ENCODE measurements at regions not wholly inside any gene's neighbourhood (a gene's known extent, or its start where the extent isn't known, plus 50 kb on each side); places are given as distances from the start of the nearest gene placed in this dataset.

GRCh38 chr3:35492841-35493240, 146.5 kb upstream of the ARPP21 start:
- TF ChIP-seq CTCF (IDR thresholded peaks at IDR 0.05; ENCODE audit: low read depth, low read length) = no peak
- no peak for DNase-seq (ENCODE audit: low read depth in 1 of 2, low spot score in 1 of 2)
- H3K27ac ChIP-seq = no peak overlapping the region
- no peaks in the 10 kb centered on the region for H3K9me3 ChIP-seq (ENCODE audit: low read depth)
- no peaks in the 10 kb centered on the region for H3K27me3 ChIP-seq
- H3K4me1 ChIP-seq (ENCODE audit: low read depth) = peaks cover under 1% of the 10 kb centered on the region
- H3K4me3 ChIP-seq = no peak overlapping the region
- no peaks in the 10 kb centered on the region for H3K36me3 ChIP-seq

GRCh38 chr3:35498506-35499210, 140.7 kb upstream of the ARPP21 start:
- Histone ChIP-seq H3K27ac (no peak overlapping the region), H3K36me3 (no peaks in the 10 kb centered on the region), H3K27me3 (no peaks in the 10 kb centered on the region), H3K9me3 (ENCODE audit: low read depth) (no peaks in the 10 kb centered on the region), H3K4me3 (no peak overlapping the region), H3K4me1 (ENCODE audit: low read depth) (no peaks in the 10 kb centered on the region)
- TF ChIP-seq CTCF (IDR thresholded peaks at IDR 0.05; ENCODE audit: low read depth, low read length) = no peak
- DNase-seq (ENCODE audit: low read depth in 1 of 2, low spot score in 1 of 2) = peak in 1 of 2 donors; percentile 18

GRCh38 chr3:35500641-35501350, 138.5 kb upstream of the ARPP21 start:
- Histone ChIP-seq H3K27me3 (no peaks in the 10 kb centered on the region), H3K36me3 (no peaks in the 10 kb centered on the region), H3K4me1 (ENCODE audit: low read depth) (peaks cover 11% of the 10 kb centered on the region), H3K9me3 (ENCODE audit: low read depth) (no peaks in the 10 kb centered on the region), H3K4me3 (no peak overlapping the region), H3K27ac (no peak overlapping the region)
- no peak for DNase-seq (ENCODE audit: low read depth in 1 of 2, low spot score in 1 of 2)
- no peak for TF ChIP-seq CTCF (IDR thresholded peaks at IDR 0.05; ENCODE audit: low read depth, low read length)

- peaks cover 11% of the 10 kb centered on the region for H3K4me1 ChIP-seq (ENCODE audit: low read depth)
- no peak for TF ChIP-seq CTCF (IDR thresholded peaks at IDR 0.05; ENCODE audit: low read depth, low read length)
- DNase-seq (ENCODE audit: low read depth in 1 of 2, low spot score in 1 of 2) = no peak
Observed at GRCh38 chr3:35502699-35503098, 136.6 kb upstream of the ARPP21 start.

GRCh38 chr3:35505181-35505580, 134.1 kb upstream of the ARPP21 start:
- TF ChIP-seq CTCF (IDR thresholded peaks at IDR 0.05; ENCODE audit: low read depth, low read length) = no peak
- H3K27me3 ChIP-seq = no peaks in the 10 kb centered on the region
- peak; percentile 8 to 86 for DNase-seq (ENCODE audit: low read depth in 1 of 2, low spot score in 1 of 2)
- H3K36me3 ChIP-seq = no peaks in the 10 kb centered on the region
- H3K4me3 ChIP-seq = no peak overlapping the region
- peak overlapping the region; percentile 48 for H3K27ac ChIP-seq
- H3K4me1 ChIP-seq (ENCODE audit: low read depth) = peaks cover 11% of the 10 kb centered on the region
- H3K9me3 ChIP-seq (ENCODE audit: low read depth) = no peaks in the 10 kb centered on the region

More at GRCh38 chr3:35502699-35503098, 136.6 kb upstream of the ARPP21 start:
- H3K27ac ChIP-seq = no peak overlapping the region
- H3K4me3 ChIP-seq = no peak overlapping the region
- H3K9me3 ChIP-seq (ENCODE audit: low read depth) = no peaks in the 10 kb centered on the region
- H3K27me3 ChIP-seq = no peaks in the 10 kb centered on the region
- H3K36me3 ChIP-seq = no peaks in the 10 kb centered on the region

Measured in cardiac muscle cell (in vitro differentiated cells and primary cell).